ENCODE measurements at regions not wholly inside any gene's neighbourhood (a gene's known extent, or its start where the extent isn't known, plus 50 kb on each side); places are given as distances from the start of the nearest gene placed in this dataset.

- TF ChIP-seq CTCF (IDR thresholded peaks at IDR 0.05; ENCODE audit: insufficient read depth, low read length, poor library complexity, severe bottlenecking) (no peak), EZH2phosphoT487 (conservative IDR thresholded peaks at IDR 0.05; ENCODE audit: low read length) (no peak)
Measured at GRCh38 chr1:4177425-4178150, 277.5 kb upstream of the C1orf174 start.
